Vagina (tissue), 2 donors: ENCODE measurements at regions not wholly inside any gene's neighbourhood (a gene's known extent, or its start where the extent isn't known, plus 50 kb on each side); places are given as distances from the start of the nearest gene placed in this dataset.
"Not testable (repeated sequence)": the region's sequence is repeated elsewhere in the genome, so short reads cannot be mapped to it uniquely, and the experiment has no call there.

Experiments
- DNase-seq, 2 donors: peaks; one replicate each; pipeline ENCODE4 v3.0.0-alpha.2; 2017; ENCODE audit errors: extremely low spot score in 2 of 2
- H3K27ac ChIP-seq: fragments of 200-600 bp; sonication (generic); one replicate; pipeline ENCODE4 v1.5.1; 2019
- H3K27me3 ChIP-seq: fragments of 200-600 bp; sonication (generic); one replicate; pipeline ENCODE4 v1.5.1; 2019
- H3K36me3 ChIP-seq, 2 donors: fragments of 200-600 bp; sonication (generic); one replicate each; pipeline ENCODE4 v1.5.1; 2017 to 2019
- H3K4me1 ChIP-seq: fragments of 200-600 bp; sonication (generic); one replicate; pipeline ENCODE4 v1.5.1; 2019
- H3K4me3 ChIP-seq, 2 donors: fragments of 200-600 bp; sonication (generic); 1 replicate in 1 of 2; 2 replicates in 1 of 2; pipeline ENCODE4 v1.5.1; 2016 to 2019
- H3K9me3 ChIP-seq: fragments of 200-600 bp; sonication (generic); one replicate; pipeline ENCODE4 v1.5.1; 2019
- CTCF ChIP-seq, 3 experiments: fragments of 450-650 bp in 2 of 3; fragments of 200-600 bp in 1 of 3; sonication (generic) in 1 of 3; IDR thresholded peaks; one replicate each; pipeline ENCODE4 v1.5.1; 2017 to 2019; ENCODE audit warnings: antibody characterized with exemption in 3 of 3, mild to moderate bottlenecking in 2 of 3, moderate library complexity in 2 of 3
- POLR2A ChIP-seq, 2 donors: fragments of 450-650 bp; IDR thresholded peaks; one replicate each; pipeline ENCODE4 v1.6.1; 2017; ENCODE audit warnings: antibody characterized with exemption in 2 of 2, mild to moderate bottlenecking in 2 of 2, moderate library complexity in 2 of 2
- POLR2AphosphoS5 ChIP-seq, 2 donors: sonication (generic); formaldehyde crosslinking; IDR thresholded peaks; one replicate each; pipeline ENCODE4 v1.9.0; 2017; ENCODE audit warnings: antibody characterized with exemption in 2 of 2, mild to moderate bottlenecking in 2 of 2, low read depth in 1 of 2; ENCODE audit not compliant: insufficient read depth in 1 of 2
- intact Hi-C: fragments of 100-400 bp; cut with DNase I; formaldehyde crosslinking; loops from one replicate; pipeline ENCODE4 v1.15.1; 2023

GRCh38 chr19:21626091-21626490, 120.7 kb downstream of the ZNF429 start:
- Histone ChIP-seq H3K4me1 (no peaks in the 10 kb centered on the region), H3K27ac (no peak overlapping the region), H3K27me3 (no peaks in the 10 kb centered on the region), H3K9me3 (no peaks in the 10 kb centered on the region), H3K4me3 (no peak overlapping the region), H3K36me3 (no peaks in the 10 kb centered on the region)
- intact Hi-C loops, result no loop called here
- DNase-seq, result no peak
- TF ChIP-seq POLR2AphosphoS5 (IDR thresholded peaks at IDR 0.05; ENCODE audit: insufficient read depth in 1 of 2, low read depth in 1 of 2) (no peak), CTCF (IDR thresholded peaks at IDR 0.05) (no peak), POLR2A (IDR thresholded peaks at IDR 0.05) (no peak)

GRCh38 chr19:21622920-21623319, 117.5 kb downstream of the ZNF429 start:
- no peaks in the 10 kb centered on the region for H3K27me3 ChIP-seq
- H3K9me3 ChIP-seq, result no peaks in the 10 kb centered on the region
- DNase-seq, result no peak
- H3K36me3 ChIP-seq, result no peaks in the 10 kb centered on the region
- TF ChIP-seq CTCF (IDR thresholded peaks at IDR 0.05) (no peak), POLR2A (IDR thresholded peaks at IDR 0.05) (no peak), POLR2AphosphoS5 (IDR thresholded peaks at IDR 0.05; ENCODE audit: insufficient read depth in 1 of 2, low read depth in 1 of 2) (no peak)
- no peaks in the 10 kb centered on the region for H3K4me1 ChIP-seq
- intact Hi-C loops, result no loop called here
- no peak overlapping the region for H3K4me3 ChIP-seq
- H3K27ac ChIP-seq, result no peak overlapping the region

GRCh38 chr19:21621671-21622070, 116.3 kb downstream of the ZNF429 start:
- H3K27me3 ChIP-seq, result no peaks in the 10 kb centered on the region
- H3K4me1 ChIP-seq, result no peaks in the 10 kb centered on the region
- no peak for DNase-seq
- no peak overlapping the region for H3K4me3 ChIP-seq
- H3K9me3 ChIP-seq, result no peaks in the 10 kb centered on the region
- TF ChIP-seq POLR2AphosphoS5 (IDR thresholded peaks at IDR 0.05; ENCODE audit: insufficient read depth in 1 of 2, low read depth in 1 of 2), result no peak
- H3K27ac ChIP-seq, result no peak overlapping the region
- no peaks in the 10 kb centered on the region for H3K36me3 ChIP-seq
- intact Hi-C loops, result no loop called here

- DNase-seq, result no peak
- intact Hi-C loops, result no loop called here
- Histone ChIP-seq H3K36me3 (no peaks in the 10 kb centered on the region), H3K4me3 (no peak overlapping the region), H3K9me3 (no peaks in the 10 kb centered on the region), H3K27me3 (no peaks in the 10 kb centered on the region), H3K27ac (no peak overlapping the region), H3K4me1 (no peaks in the 10 kb centered on the region)
- TF ChIP-seq CTCF (IDR thresholded peaks at IDR 0.05) (no peak), POLR2A (IDR thresholded peaks at IDR 0.05) (no peak), POLR2AphosphoS5 (IDR thresholded peaks at IDR 0.05; ENCODE audit: insufficient read depth in 1 of 2, low read depth in 1 of 2) (no peak)
These were observed 112.4 kb downstream of the ZNF429 start for GRCh38 chr19:21617740-21618339.

GRCh38 chr19:21614776-21615175, 109.4 kb downstream of the ZNF429 start:
- H3K27ac ChIP-seq, H3K27me3 ChIP-seq, DNase-seq, H3K4me1 ChIP-seq, H3K4me3 ChIP-seq, H3K36me3 ChIP-seq, intact Hi-C loops, H3K9me3 ChIP-seq: not testable (repeated sequence)

GRCh38 chr19:21613201-21613600, 107.8 kb downstream of the ZNF429 start:
- H3K4me3 ChIP-seq, DNase-seq, H3K27ac ChIP-seq, H3K4me1 ChIP-seq, H3K9me3 ChIP-seq, H3K27me3 ChIP-seq, H3K36me3 ChIP-seq, intact Hi-C loops: not testable (repeated sequence)
